ENCODE measurements at regions not wholly inside any gene's neighbourhood (a gene's known extent, or its start where the extent isn't known, plus 50 kb on each side); places are given as distances from the start of the nearest gene placed in this dataset.

DNA sequence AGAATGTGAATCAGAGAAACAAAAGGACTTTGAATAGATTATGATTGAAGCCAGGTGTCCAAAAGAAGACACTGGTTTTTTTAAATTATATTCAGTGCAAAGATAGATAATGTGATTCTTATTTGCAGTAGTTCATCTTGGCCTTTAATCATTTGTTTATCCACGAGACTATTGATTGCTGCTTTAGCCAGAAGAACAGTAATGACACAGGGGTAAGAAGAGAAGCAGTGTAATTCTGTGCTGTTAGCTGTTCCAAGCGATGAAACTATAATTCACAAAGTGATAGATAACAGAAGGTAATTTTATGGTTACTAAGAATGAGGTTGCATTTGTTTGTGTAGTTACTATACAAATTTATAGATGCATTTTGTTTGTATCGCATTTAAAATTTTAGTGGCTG, 311.6 kb downstream of the MZT1 start (continued):
- TF ChIP-seq SKIL (CRISPR knock-in tag; IDR thresholded peaks at IDR 0.05; ENCODE audit: borderline replicate concordance), result no peak
- TF ChIP-seq AHDC1 (CRISPR knock-in tag; IDR thresholded peaks at IDR 0.05; ENCODE audit: borderline replicate concordance), result no peak

- Histone ChIP-seq H3K27me3 (ENCODE audit: control insufficient read depth in 1 of 2, insufficient read depth in 2 of 2, low read length in 2 of 2) (no peaks in the 10 kb centered on the region), H4K20me1 (ENCODE audit: insufficient read depth, low read length) (no peaks in the 10 kb centered on the region), H3K4me3 (replicated peaks in 1 of 3; ENCODE audit: insufficient read depth in 1 of 3, low read depth in 2 of 3, low read length in 3 of 3) (no peak overlapping the region), H3K9me3 (ENCODE audit: low read length) (no peaks in the 10 kb centered on the region), H2AFZ (ENCODE audit: low read length) (no peak overlapping the region), H3K9ac (ENCODE audit: insufficient read depth, low read depth, low read length) (no peak overlapping the region), H3K4me1 (ENCODE audit: insufficient read depth, low read length) (no peaks in the 10 kb centered on the region), H3K79me2 (ENCODE audit: insufficient read depth, low read length) (no peaks in the 10 kb centered on the region), H3K27ac (ENCODE audit: extremely low read length, insufficient read depth, low read length) (no peak overlapping the region), H3K4me2 (ENCODE audit: low read depth, low read length) (no peak overlapping the region), H3K36me3 (replicated peaks in 1 of 2; ENCODE audit: control insufficient read depth in 1 of 2, insufficient read depth in 2 of 2, low read length in 2 of 2) (no peaks in the 10 kb centered on the region)
- no TSS peak for BruUV-seq (replicated peaks)
- 0% methylated on average over 2 of the region's 2 CpGs for WGBS (ENCODE audit: low lambda C conversion rate)
- CTCF ChIA-PET (ENCODE audit: low intra/inter-chr PET ratio, low total read pairs), result no interaction called here
- POLR2A ChIA-PET, result no interaction called here
- FAIRE-seq (no peak), ATAC-seq (no peak; the same call in 2 of the 3 replicates), DNase-seq (ENCODE audit: low spot score) (no peak)
- intact Hi-C loops (cut with micrococcal nuclease; ENCODE audit: unreplicated experiment), result no loop called here
- in situ Hi-C loops (cut with HindIII; ENCODE audit: extremely low pct_ligation_motif_present, low pct_unique_long_range_greater_than_20kb), result no loop called here
- no peak for TF ChIP-seq KIAA2018 (CRISPR knock-in tag; IDR thresholded peaks at IDR 0.05; ENCODE audit: borderline replicate concordance)
- TF ChIP-seq FOXA1 (IDR thresholded peaks at IDR 0.05), result no peak
- TF ChIP-seq FOXA1 (CRISPR knock-in tag; IDR thresholded peaks at IDR 0.05), result peak; percentile 41
- TF ChIP-seq ZNF264 (CRISPR knock-in tag; IDR thresholded peaks at IDR 0.05), result no peak
Measured at GRCh38 chr13:72412481-72412880, 314.9 kb downstream of the MZT1 start.
